Retinal pigment epithelial cell (primary cell): ENCODE measurements at regions not wholly inside any gene's neighbourhood (a gene's known extent, or its start where the extent isn't known, plus 50 kb on each side); places are given as distances from the start of the nearest gene placed in this dataset.

ENCODE experiments used
- DNase-seq: peaks from one replicate; pipeline ENCODE4 v3.0.0-alpha.2; 2010; ENCODE audit warnings: low read depth
- H3K4me3 ChIP-seq: 2 replicates; pipeline ENCODE4 v1.5.1; 2011; ENCODE audit warnings: mild to moderate bottlenecking, low read length, control low read depth, moderate library complexity
- TF ChIP-seq, protein P1 (sequence below): conservative IDR thresholded peaks from 2 replicates; pipeline ENCODE4 v1.5.1; 2011; ENCODE audit warnings: low read depth, low read length, control low read depth, inconsistent platforms

DNA sequence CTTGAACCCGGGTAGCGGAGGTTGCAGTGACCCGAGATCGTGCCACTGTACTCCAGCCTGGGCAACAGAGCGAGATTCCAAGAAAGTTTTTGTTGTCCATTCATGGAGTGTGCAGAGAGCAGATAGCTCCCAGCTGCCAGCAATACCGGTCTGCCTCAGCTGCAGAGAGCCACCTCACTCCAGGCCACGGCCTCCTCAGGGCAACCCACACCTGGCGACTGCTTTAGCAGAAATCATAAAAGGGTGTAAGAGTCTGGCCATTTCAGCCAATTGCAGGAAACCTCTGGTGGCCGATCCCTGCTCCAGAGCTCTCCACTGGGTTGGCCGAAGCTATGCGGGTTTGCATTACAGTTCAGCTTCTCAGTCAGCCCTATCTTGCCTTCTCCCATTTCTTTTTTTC, 227.4 kb upstream of the BCOR start:
- no peak for DNase-seq
- no peak overlapping the region for H3K4me3 ChIP-seq
- TF ChIP-seq, protein P1, sequence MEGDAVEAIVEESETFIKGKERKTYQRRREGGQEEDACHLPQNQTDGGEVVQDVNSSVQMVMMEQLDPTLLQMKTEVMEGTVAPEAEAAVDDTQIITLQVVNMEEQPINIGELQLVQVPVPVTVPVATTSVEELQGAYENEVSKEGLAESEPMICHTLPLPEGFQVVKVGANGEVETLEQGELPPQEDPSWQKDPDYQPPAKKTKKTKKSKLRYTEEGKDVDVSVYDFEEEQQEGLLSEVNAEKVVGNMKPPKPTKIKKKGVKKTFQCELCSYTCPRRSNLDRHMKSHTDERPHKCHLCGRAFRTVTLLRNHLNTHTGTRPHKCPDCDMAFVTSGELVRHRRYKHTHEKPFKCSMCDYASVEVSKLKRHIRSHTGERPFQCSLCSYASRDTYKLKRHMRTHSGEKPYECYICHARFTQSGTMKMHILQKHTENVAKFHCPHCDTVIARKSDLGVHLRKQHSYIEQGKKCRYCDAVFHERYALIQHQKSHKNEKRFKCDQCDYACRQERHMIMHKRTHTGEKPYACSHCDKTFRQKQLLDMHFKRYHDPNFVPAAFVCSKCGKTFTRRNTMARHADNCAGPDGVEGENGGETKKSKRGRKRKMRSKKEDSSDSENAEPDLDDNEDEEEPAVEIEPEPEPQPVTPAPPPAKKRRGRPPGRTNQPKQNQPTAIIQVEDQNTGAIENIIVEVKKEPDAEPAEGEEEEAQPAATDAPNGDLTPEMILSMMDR = no peak

DNA sequence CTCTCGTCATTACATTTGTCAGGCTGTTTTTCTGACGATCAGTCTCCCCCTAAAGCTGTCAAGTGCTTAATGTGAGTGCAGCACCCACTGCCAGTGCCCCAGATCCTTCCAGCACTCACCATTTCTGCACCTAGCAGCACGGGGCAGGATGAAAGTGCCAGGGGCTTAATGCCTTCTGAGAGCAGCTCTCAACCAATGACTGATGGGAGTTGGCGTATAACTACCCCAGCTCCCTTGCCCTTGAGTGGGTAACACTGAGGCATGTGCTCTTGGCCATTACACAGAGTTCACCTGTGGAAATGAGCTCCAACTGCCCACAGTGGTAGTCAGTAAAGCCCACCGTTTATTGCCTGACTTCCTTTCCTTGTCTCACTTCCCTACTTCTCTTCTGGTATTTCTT, 226.2 kb upstream of the BCOR start:
- TF ChIP-seq, protein P1 = no peak
- no peak overlapping the region for H3K4me3 ChIP-seq
- no peak for DNase-seq

DNA sequence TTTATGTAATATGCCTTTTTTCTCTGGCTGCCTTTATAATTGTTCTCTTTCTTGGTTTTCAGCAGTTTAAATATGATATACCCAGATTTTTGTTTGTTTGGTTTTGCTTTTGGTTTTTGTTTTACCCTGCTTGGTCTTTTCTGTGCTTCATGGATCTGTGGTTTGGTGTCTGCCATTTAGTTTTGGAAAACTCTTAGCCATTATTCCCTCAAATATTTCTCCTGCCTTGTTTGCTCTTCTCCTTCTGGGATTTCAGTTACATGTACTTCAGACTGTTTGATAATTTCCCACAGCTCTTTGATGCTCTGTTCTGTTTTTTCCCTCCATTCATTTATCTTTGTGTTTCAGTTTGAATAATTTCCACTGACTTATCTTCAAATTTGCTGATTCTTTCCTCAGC, 223.1 kb upstream of the BCOR start:
- no peak for DNase-seq
- H3K4me3 ChIP-seq = no peak overlapping the region
- TF ChIP-seq, protein P1 = no peak

DNA sequence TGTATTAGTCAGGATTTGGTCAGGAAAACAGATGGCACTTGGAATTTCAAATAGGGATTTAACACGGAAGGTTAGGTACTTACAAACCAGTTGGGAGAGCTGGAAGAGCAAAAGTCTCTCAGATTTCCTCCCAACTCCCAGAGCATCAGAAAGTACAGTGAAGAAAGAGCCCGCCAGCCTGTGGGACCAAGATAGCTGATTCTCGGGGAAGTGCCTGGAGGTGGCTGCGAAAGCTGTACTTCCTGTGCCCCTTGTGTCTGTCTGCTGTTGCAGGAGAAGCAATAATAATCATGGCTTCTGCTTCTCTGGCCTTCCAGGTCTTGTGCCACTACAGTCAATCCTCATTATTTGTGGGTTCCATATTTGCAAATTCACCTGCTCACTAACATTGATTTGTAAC, 221.0 kb upstream of the BCOR start:
- H3K4me3 ChIP-seq = no peak overlapping the region
- DNase-seq = no peak
- TF ChIP-seq, protein P1 = no peak

DNA sequence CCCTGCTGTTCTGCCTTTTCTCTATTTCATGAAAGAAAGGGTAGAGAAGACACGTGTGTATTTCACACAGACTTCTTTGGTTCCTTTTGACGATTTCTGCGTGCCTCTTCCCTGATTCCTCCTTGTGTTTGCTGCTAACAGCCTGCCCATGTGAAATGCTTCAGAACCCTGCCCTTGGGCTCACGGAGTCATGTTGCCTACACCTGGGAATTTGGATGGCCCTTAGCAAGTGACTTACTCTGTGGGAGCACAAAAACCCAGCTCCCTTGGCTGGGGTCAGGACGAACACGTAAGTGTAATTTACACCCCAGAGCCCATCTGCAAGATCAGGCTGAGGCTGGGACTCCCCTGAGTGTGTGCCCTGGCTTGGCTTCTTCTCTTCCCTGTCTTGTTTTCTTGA, 220.3 kb upstream of the BCOR start:
- no peak for DNase-seq
- TF ChIP-seq, protein P1 = no peak
- no peak overlapping the region for H3K4me3 ChIP-seq

DNA sequence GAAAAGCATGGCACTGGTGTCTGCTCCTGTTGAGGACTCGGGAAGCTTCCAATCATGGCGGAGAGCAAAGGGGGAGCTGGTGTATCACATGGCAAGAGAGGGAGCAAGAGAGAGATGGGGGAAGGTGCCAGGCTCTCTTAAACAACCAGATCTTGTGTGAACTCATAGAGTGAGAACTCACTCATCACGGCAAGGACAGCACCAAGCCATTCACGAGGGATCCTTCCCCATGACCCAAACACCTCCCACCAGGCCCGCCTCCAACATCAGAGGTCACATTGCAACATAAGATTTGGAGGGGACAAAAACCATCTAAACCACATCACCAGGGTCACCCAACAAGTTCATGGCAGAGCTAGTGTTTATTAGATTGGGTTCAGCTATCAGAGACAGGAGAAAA, 218.7 kb upstream of the BCOR start:
- DNase-seq = no peak
- TF ChIP-seq, protein P1 = no peak
- no peak overlapping the region for H3K4me3 ChIP-seq

DNA sequence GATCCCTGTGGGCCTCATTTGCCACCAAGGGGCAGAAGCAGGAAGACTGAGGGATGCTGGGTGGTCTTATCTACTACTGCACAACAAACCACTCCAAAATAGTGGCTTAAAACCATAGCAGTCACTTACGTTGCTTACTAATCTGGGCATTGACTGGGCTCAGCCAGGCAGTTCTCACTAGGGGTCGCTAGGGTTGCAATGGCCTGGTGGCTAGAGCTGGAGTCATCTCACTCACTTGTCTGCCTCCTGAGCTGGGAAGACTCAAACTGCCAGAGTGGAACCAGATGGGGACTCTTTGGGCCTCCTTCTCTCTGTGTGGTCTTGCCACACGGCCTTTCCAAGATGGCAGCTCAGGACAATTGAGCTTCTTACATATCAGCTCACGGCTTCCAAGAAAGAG, 216.3 kb upstream of the BCOR start:
- TF ChIP-seq, protein P1 = peak; percentile 23
- H3K4me3 ChIP-seq = no peak overlapping the region
- no peak for DNase-seq
